HG03066 (cell line): ENCODE measurements at regions not wholly inside any gene's neighbourhood (a gene's known extent, or its start where the extent isn't known, plus 50 kb on each side); places are given as distances from the start of the nearest gene placed in this dataset.
"Not testable (repeated sequence)": the region's sequence is repeated elsewhere in the genome, so short reads cannot be mapped to it uniquely, and the experiment has no call there.

Experiments
- ATAC-seq: cut with Tn5 transposase; IDR thresholded peaks from one replicate; pipeline ENCODE4 v1.9.1; 2021; ENCODE audit warnings: low read depth; ENCODE audit not compliant: unreplicated experiment

DNA sequence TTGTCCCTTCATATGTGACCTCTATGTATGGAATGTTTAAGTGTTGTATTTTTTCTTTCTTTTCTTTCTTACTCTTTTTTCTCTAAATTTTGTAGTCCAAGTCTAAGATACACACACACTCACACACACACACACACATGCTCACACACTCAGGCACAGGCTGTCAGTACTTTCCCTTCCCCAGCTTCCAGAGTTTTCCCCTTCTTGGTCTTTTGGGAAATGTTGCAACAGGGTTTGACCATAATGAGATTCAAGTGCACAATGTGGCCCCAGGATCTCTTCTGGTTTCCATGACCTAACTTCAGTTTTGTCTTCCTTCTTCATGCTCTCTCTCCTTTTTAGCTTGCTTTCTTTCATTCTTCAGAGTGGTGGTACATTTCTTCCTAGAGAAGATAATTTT, 289.8 kb upstream of the FOXF1 start:
- ATAC-seq = no peak

DNA sequence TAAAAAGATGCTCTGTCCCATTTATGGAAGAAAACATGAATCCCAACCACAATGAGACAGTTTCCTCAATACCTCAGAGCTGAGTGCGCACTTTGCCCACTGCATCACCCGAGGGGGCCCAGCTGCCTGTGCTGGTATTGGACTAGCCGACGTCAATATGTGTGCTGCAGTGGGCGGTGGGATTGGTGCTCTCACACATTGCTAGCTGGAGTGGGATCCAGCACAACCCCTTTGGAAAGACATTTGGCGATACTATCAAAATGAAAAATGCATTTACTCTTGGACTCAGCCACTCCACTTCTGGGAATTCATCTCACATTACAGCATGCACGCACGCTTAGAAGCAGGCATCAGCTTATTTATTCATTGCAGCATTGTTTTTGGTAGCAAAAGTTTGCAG, 289.2 kb upstream of the FOXF1 start:
- no peak for ATAC-seq

DNA sequence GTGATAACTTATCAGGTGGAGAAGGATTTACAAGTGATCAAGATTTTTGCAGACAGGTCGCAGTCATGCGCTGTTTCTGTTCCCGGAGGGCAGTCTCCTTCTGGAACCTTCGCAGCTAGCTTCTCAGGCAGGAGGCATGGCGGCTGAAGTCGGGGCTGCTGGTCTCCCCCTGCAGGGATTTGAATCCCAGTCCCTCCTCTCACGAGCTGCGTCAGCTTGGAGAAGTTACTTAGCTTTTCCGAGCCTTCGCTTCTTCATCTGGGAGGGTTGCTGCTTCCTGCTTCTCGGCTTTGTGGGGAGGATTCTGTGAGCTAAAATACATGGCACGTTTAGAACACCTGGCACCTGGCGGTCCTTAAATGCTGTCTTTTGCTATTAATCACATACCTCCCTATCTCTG, 287.8 kb upstream of the FOXF1 start:
- ATAC-seq = no peak

DNA sequence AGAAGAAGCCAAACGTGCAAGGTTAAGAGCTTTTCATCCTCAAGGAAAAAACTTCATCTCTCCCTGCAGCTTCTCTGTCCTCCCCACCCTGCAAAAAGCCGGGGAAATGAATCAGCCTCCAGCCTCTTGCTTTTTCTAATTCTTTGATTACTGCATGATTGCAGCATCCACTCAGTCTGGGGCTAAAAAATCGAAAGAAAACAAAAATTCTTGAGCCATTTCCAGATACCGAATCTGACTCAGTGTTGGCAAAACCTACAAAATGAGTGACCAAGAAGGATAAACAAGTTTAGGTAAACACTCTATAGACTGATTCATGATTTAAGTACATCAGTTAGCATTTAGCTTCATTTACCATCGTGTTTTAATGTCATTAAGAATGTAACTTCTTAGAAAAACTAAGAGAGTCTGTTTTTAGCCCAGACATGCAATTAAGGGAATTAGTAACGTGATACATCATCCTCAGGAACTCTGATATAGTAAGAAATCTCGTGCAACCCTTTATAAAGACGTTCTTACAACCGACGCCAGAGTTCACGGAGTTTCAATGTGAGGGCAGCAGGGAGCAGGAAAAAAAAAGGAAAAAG, 287.3 kb upstream of the FOXF1 start:
- ATAC-seq = no peak

DNA sequence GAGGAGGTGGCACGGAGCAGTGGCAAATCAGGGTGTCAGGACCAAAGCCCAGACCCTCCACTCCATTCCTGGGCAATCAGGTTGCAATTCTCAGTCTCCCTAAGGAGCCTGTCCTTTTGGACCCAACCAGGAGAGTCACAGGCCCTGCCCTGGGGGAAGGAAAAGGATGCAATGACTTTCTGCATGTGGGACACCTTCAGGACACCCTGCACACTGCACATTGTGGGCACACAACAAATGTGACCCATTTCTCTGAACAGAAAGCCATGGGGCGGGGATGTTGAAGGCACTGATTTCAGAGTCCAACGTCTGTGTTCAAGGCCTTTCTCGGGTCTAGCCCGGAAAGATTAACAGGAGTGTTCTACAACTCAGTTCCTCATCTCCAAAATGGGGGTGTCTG, 286.2 kb upstream of the FOXF1 start:
- ATAC-seq = no peak

DNA sequence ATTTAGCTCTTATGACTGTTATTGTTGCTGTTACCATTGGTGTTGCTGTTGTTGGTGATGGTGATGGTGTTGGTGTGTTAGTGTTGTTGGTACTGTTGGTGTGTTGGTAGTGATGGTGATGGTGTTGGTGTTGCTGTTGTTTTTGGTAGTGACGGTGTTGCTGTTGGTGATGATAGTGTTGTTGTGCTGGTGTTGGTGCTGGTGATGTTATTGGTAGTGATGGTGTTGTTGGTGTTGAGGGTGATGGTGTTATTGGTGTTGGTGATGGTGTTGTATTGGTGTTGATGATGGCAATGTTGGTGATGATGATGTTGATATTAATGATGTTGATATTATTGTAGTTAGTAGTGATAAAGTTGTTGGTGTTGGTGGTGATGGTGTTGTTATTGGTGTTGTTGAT, 285.7 kb upstream of the FOXF1 start:
- no peak for ATAC-seq

DNA sequence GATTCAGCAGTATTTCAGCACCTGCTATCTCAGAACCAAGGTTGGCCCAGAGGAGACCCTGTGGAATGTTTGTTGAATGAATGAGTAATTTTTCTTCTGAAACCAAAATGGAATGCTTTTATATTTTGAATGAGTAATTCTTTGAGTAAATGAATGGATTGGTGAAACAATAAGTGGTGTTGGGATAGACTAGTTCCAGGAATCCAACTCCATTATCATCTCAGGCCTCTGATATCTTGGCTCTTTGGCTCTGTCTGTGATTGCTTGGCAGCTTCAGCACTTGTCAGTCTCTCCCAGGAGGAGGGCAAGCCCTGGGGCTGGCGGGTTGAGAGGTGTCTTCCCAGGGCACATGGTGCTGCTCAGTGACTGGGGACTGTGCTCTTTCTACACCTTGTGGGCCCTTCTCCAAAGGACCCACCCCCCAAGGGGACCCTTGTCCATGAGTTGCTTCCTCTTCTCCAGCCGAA, 284.4 kb upstream of the FOXF1 start:
- ATAC-seq = no peak

DNA sequence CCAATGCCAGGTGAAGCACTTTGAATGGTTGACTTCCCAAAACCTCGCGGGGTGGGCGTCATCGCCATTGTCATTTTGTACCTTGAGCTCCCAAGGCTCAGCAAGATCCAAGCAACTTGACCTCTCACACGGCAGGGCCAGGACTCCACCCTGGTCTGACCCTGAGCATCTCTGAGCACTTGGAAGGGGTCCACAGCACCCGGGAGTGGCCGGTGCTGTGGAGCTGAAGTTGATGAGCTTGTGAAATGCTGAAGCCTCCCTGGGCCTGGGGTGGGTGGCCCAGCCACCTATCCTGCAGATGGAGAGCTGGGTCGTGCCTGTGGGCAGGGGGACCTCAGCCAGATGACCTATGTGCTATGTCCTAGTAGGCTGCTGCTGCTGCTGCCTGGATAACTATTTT, 283.3 kb upstream of the FOXF1 start:
- no peak for ATAC-seq

DNA sequence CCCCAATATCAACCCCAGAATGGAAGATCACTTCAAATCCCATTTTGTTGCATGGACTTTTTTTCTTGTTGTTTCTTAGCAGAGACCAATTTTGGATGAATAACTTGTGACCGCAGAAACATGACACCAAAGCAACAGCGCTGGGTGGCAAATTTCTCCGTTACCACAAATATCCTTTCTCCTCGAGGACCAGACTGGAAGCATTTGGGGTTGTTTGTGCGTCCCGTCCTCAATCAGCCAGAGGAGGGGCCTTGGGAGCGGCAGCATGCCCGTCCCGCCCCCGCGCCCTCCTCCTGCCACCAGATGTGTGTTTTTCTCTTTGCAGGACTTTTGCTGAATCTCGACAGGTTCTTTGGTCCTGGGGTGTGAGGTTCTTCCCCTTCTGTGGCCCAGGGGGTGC, 282.5 kb upstream of the FOXF1 start:
- ATAC-seq = no peak

DNA sequence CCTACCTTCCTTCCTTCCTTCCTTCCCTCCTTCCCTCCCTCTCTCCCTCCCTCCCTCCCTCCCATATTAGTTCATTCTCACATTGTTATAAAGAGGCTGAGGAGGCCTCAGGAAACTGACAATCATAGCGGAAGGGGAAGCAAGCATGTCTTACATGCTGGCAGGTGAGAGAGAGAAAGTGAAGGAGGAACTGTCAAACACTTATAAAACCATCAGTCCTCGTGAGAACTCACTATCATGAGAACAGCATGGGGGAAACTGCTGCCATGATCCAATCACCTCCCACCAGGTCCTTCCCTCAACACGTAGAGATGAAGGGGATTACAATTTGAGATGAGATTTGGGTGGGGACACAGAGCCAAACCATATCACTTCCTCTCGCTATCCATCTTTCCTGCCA, 281.6 kb upstream of the FOXF1 start:
- no peak for ATAC-seq

DNA sequence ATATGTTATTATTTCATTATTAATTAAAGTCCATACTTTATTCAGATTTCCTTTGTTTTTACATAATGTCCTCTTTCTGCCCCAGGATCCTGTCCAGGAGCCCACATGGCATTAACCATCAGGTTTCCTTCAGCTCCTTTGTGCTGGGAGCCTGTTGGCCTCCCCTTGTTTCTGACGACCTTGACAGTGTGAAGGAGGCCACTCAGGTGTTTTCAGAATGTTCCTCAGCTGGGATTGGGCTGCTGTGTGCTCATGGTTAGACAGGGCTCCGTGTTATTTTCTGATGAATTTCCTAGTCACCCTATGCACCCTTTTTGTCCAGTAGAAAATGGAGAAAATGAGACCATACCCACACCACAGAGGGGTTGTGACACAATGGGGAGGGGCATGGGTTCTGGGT, 281.0 kb upstream of the FOXF1 start:
- no peak for ATAC-seq

DNA sequence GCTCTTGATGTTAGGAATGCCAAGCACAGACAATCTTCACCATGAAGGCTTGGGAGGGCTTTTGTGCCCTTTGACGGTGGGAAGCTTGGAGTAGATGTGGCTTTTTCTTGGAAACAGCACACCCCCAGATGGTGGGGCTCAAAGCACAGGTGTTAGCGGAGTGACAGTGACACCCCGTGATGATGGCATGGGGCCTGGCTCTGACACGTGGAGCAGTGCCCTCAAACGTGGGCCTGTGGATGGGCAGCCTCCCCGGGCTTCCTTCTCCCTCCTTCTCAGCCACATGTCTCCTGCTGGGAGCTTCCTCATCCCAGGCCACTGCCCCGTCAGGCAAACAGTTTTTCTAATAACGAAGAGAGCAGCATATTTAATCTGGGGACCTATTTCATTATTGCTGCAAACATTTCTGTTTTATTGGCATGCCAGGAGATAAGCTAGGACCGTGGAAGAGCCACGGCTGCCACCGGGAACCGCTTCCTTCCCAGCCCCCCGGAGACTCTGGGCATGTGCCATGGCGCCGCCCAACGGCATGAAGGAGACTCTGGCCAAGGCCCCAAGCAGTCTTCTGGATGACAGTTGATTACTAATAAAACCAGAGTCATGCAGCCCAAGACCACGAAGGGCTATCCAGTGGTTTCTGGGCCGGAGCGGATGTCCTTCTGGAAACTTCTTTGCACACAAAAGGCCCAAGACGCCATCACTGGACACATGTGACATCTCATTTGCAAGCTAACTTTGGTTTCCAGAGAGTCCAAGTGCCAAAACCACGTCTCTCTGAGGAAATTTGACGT, 280.3 kb upstream of the FOXF1 start:
- ATAC-seq = no peak

DNA sequence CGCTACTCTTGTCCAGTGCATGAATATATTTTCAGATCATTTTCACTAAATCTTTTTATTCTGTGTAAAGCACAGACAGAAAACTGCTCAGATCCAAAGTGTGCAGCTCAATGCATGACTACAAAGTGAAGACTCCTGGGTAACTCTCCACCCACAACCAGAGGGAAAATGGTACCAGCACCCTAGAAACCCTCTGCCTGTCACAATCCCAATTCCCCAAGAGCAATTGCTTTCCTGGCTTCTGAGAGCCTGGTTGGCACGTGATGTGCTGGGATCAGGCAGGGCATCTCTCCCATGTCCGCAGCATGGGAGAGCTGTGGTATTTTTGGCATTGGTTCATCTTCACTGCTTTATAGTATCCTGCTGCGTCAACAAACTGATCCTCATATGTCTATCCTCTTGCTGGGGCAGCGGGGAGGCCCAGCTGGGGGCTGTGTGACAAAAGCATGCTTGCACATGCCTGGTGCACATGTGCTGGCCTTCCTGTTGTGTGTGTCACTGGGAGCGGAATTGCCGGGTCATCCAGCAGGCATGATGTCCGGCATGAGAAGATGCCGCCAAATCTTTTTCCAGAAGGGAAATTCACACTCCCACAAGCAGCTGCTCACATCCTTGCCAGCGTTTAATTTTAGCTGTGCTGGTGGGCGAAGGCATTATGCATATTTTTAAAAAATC, 278.9 kb upstream of the FOXF1 start:
- no peak for ATAC-seq

DNA sequence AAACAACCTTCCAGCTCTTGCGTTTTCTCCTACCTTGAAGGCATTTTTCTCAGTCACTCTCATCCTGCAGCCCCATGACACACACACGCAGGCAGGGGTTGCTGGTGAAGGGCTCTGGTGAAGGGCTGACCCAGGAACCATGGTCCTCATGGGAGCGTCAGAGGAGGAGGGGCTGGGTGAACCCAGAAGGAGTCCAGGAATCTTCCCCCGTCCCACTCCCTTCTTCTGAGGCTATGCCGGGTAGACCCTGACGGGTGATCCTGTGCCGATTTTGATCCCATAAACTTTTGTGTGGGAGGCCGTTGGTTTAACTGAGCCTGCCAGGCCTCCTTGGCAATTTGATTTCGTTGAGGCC, 278.4 kb upstream of the FOXF1 start:
- no peak for ATAC-seq

DNA sequence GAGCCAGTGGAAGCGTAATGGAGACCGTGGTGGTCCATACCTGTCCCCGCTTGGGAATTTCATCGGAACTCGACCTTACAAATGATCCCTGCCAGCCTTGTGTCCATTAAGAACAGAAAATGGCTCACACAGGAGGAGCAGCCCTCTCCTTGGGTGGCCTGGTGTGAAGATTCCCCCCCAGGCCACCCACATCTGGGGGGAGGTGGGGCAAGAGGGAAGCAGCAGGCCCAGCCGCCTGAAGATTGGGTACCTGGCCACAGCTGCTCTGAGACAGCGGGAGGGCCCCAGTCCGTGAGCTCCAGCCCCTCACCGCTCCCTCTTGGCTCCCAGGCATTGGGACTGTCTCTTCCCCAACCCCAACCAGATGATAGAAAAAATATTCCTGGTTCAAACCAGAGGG, 277.8 kb upstream of the FOXF1 start:
- no peak for ATAC-seq

DNA sequence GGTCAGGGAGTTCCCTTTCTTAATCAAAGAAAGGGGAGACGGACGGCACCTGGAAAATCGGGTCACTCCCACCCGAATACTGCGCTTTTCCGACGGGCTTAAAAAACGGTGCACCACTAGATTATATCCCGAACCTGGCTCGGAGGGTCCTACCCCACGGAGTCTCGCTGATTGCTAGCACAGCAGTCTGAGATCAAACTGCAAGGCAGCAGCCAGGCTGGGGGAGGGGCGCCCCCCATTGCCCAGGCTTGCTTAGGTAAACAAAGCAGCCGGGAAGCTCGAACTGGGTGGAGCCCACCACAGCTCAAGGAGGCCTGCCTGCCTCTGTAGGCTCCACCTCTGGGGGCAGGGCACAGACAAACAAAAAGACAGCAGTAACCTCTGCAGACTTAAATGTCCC, 276.8 kb upstream of the FOXF1 start:
- ATAC-seq = not testable (repeated sequence)

DNA sequence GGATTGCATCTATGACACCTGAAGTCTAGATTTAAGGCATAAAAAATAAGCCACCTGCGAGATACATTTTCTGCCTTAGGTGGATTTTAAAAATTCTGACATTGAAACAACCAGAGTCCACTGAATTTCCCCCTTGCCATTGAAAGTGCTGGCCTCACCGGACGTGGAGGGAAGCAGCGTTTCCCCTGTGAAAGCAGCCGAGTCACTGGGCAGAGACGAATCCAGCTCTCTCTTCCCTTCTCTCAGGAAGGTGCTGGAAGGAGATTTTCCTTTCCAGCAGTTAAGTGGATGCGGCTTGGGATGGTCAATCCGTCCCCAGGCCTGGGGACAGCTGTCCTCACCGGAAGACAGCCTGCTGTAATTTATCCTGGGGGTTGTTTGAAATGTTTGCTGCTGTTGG, 270.9 kb upstream of the FOXF1 start:
- no peak for ATAC-seq

DNA sequence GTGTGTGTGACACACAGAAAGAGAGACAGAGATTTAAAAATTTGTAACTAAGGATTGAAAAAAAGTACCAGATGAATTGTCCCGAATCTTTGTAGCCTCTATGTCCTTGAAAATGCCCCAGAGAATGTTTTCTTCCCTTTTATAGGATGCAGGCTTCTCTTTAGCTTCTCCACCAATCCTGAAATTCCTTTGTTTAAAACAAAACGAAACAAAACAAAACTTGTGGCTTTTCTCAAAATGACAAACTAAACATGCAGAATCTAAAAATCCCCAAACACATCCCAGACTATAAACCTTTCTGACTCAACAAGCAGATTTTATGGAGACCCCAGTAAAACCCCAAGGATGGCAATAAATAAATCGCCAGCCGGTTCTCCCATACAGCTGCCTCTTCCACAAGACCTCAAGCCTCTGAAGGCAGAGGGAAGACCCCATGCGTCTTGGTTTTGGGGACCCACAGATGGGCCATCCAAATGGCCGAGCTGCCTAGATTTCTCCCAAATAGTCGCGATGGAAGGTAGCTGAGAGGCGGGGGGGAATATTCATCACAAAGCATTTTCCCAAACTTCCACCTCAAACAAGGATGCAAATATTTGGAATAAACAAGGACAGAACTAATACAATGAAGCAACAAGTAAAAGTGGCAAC, 269.5 kb upstream of the FOXF1 start:
- ATAC-seq = no peak

DNA sequence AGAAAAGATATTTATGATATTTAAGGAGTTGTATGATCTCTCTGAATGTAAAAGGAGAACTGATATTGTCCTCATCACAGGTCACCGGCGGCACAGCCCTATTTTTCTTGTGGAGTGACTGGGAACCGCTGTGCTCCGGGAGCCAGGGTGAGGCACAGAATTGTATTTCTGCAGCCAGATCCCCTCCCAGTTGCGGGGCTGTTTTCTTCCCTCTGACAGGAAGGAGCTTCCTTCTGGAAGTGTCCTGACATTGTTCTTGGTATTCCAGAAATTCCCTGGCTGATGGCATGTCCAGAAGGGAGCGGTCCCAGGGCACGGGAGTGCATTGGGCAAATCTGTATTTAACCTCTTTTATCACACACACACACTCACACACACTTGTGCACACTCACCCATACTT, 268.6 kb upstream of the FOXF1 start:
- ATAC-seq = no peak

DNA sequence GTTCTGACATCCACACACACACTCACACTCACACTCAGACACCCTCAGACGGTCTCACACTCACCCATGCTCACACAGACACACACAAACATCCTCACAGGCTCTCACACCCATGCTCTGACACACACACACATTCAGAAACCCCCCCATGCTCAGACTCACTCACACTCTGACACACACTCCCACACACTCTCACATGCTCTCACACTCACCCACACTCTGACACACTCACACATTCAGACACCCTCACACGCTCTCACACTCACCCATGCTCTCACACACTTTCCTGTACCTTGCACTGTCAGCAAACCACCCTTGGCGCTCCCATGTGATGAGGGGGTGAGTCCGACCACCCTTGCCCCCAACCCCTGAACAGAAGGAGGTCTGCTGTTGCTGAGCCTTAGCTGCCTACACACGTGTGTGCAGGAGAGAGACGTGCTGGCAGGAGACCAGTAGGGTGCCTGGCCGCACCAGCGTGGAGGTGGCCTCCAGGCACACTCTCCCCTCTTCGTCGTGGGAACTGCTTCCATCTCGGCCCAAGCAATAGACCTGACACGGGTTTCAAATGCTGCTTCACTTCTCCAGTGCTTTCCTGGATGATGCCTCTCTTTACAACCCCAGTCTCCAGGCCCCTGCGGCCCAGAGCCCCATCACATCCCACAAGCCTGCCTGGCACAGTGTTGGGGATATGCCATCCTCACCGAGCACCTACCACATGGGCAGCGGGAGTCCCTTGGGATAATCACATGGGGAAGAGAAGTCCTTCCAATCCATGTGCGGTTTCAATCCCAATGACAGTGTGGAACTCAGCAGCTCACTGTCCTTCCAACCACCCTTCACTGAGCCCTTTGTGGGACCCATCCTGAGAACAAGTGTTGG, 267.8 kb upstream of the FOXF1 start:
- ATAC-seq = no peak

DNA sequence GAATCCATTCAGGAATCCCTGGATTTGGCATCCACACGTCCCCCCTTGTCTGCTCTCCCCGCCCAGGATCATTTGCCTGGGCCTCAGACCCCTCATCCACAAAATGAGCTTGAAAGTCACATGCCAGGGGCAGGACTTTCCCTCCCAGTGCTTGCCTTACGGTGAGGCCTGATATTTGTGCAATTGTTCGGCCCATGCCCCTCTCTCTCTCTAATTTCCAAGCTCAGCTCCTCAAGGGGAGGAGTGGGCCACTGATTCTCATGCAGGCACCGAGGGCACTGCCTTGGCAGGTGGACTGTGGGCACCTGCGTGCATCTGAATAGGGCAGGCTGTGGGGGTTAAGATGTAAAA, 267.2 kb upstream of the FOXF1 start:
- ATAC-seq = no peak
